ENCODE measurements at regions not wholly inside any gene's neighbourhood (a gene's known extent, or its start where the extent isn't known, plus 50 kb on each side); places are given as distances from the start of the nearest gene placed in this dataset.

DNA sequence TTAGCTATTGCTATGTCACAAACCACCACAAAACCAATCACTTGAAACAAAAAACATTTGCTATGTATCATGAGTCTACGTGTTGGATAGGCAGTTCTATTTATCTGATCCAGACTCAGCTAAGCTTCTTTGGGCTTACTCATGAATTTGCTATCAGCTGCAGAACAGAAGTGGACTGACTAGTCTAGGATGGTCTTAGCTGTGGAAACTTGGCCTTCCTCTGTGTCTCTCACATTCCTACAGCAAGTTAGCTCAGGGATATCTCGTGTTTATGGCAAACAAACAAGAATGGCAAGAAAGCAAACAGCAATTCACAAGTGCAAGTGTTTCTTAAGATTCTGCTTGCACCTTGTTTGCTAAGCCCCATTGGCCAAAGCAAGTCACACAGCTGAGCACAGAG, 288.0 kb upstream of the TNP1 start:
- FAIRE-seq = no peak
- DNase-seq (ENCODE audit: insufficient read length, low spot score) = no peak
- no peak for TF ChIP-seq CTCF (IDR thresholded peaks at IDR 0.05; ENCODE audit: insufficient read depth, missing control alignments)

DNA sequence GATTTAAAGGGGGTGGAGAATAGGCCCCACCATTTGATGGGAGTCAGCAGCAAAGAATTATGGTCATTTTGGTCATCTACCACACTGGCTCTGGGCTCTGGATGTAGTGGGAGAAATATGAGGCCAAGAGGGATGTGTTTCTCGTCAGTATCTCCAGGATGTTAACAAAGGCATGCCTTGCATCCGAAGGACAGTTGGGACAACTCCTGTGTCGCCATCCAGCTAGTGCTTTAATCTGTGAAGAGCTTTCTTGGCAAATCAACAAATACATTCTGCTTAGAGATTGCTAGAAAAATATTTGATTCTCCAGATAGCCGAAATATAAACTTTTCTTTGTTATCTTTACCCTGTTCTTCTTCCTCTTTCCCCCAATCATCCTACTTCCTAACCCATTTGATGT, 287.1 kb upstream of the TNP1 start:
- FAIRE-seq (no peak), DNase-seq (ENCODE audit: insufficient read length, low spot score) (no peak)
- TF ChIP-seq CTCF (IDR thresholded peaks at IDR 0.05; ENCODE audit: insufficient read depth, missing control alignments) = no peak

- DNase-seq (ENCODE audit: insufficient read length, low spot score) = no peak
- peak; percentile 33 for TF ChIP-seq CTCF (IDR thresholded peaks at IDR 0.05; ENCODE audit: insufficient read depth, missing control alignments)
- FAIRE-seq = no peak
Measured at GRCh38 chr2:217142649-217143266, 282.9 kb upstream of the TNP1 start.

DNA sequence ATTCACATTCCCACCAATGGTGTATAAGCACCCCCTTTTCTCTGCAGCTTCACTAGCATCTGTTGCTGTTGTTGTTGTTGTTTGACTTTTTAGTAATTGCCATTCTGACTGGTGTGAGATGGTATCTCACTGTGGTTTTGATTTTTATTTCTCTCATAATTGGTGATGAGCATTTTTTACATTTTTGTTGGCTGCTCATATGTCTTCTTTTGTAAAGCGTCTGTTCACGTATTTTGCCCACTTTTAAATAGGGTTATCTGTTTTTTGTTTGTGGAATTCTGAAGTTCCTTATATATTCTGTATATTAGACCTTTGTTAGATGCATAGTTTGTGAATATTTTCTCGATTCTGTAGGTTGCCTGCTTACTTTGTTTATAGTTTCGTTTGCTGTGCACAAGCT, 278.4 kb upstream of the TNP1 start:
- DNase-seq (ENCODE audit: insufficient read length, low spot score) (no peak), FAIRE-seq (no peak)
- no peak for TF ChIP-seq CTCF (IDR thresholded peaks at IDR 0.05; ENCODE audit: insufficient read depth, missing control alignments)

GRCh38 chr2:217127744-217128143, 267.9 kb upstream of the TNP1 start:
- TF ChIP-seq CTCF (IDR thresholded peaks at IDR 0.05; ENCODE audit: insufficient read depth, missing control alignments) = no peak
- no peak for DNase-seq (ENCODE audit: insufficient read length, low spot score)
- no peak for FAIRE-seq

DNA sequence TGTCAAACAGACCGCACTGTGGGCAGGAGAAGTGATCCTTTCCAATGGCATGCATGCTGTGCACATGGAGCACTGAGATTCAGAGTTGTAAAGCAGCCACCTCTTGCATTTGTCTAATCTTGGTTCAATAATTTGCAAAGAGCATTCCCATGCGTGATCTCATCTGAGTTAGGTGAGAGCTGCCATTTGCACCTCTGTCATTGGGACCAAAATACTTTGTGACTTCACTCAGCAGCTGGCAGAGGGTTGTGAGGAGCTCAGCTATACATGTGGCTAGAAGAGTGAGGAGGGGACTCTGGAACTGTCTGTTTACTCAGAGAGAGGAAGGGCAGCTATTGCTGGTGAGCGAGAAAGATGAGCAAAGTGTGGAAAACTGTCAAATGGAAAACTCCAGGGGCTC, 265.1 kb upstream of the TNP1 start:
- no peak for FAIRE-seq
- no peak for DNase-seq (ENCODE audit: insufficient read length, low spot score)
- TF ChIP-seq CTCF (IDR thresholded peaks at IDR 0.05; ENCODE audit: insufficient read depth, missing control alignments) = no peak

DNA sequence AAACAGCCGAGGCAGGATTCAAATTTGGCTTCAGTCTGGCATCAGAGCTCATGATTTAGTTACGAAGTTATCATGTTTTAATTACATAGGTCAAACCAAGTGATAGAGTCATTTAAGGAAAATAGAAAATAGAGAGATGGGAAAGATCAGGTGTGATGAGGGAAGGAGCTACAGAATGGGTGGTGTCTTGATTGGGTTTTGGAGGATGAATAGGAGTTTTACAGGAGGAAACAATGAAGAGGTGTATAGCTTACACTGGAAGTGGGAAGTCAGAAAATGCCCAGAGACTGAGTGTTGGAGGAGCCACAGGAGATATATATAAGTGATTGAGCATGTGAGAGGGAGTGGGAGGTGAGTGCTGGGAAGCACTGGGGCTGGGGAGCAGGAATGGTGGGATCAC, 264.2 kb upstream of the TNP1 start:
- no peak for TF ChIP-seq CTCF (IDR thresholded peaks at IDR 0.05; ENCODE audit: insufficient read depth, missing control alignments)
- FAIRE-seq = no peak

More for the DNA sequence above, 264.2 kb upstream of the TNP1 start:
- DNase-seq (ENCODE audit: insufficient read length, low spot score) = no peak
